ENCODE measurements at regions not wholly inside any gene's neighbourhood (a gene's known extent, or its start where the extent isn't known, plus 50 kb on each side); places are given as distances from the start of the nearest gene placed in this dataset.

DNA sequence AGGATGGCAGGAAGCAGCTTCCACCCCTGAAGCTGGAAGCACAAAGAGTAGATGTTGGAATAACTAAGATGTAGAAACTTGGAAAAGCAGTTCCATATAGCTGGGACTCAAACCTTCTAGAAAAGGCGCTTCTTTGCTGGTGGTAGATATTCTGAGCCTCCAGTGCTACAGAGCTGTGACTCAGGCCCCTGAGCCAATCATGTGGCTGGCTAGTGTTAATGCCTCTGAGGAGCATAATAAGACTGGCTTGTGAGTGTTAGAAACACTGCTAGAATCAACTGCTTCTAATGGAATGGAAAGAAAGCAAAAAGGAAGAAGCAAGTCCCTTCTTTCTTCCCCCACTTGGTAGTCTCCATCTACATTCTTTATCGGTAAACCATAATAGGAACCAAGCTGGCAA lies 234.2 kb upstream of the DMAC1 start:
- ATAC-seq: no peak

DNA sequence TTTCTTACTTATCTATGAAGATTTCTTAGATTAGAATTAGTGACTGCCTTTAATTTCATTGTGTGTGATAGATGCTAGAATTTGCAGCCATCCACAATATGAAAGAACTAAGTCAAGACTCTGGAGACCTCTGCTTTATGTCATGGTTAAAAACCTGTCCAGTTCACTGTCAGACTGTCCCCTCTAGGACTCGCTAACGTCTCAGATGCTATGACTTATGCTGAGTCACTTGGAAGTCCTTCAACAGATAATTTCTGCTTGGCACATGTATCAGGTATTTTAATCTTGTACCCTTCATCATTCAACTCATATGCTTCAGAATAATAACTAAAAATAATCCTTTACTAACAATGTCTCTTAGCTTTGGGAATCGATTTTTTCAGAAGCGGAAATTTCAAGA lies 230.5 kb upstream of the DMAC1 start:
- TF ChIP-seq TCF4 (CRISPR knock-in tag; IDR thresholded peaks at IDR 0.05; ENCODE audit: borderline replicate concordance) (peak; percentile 28; the same call in 1 of the 2 replicates), RARB (CRISPR knock-in tag; IDR thresholded peaks at IDR 0.05) (peak; percentile 83; the same call in 1 of the 2 replicates), ESRRG (CRISPR knock-in tag; IDR thresholded peaks at IDR 0.05) (no peak), ZNF70 (CRISPR knock-in tag; IDR thresholded peaks at IDR 0.05) (no peak), ARNTL (CRISPR knock-in tag; IDR thresholded peaks at IDR 0.05; ENCODE audit: borderline replicate concordance, low read depth) (no peak), TOX (CRISPR knock-in tag; IDR thresholded peaks at IDR 0.05; ENCODE audit: borderline replicate concordance) (peak; percentile 94), ZC3H10 (CRISPR knock-in tag; IDR thresholded peaks at IDR 0.05) (peak; percentile 61; the same call in 1 of the 2 replicates), ISL1 (CRISPR knock-in tag; IDR thresholded peaks at IDR 0.05) (peak; percentile 81)
- TF ChIP-seq, protein P1, sequence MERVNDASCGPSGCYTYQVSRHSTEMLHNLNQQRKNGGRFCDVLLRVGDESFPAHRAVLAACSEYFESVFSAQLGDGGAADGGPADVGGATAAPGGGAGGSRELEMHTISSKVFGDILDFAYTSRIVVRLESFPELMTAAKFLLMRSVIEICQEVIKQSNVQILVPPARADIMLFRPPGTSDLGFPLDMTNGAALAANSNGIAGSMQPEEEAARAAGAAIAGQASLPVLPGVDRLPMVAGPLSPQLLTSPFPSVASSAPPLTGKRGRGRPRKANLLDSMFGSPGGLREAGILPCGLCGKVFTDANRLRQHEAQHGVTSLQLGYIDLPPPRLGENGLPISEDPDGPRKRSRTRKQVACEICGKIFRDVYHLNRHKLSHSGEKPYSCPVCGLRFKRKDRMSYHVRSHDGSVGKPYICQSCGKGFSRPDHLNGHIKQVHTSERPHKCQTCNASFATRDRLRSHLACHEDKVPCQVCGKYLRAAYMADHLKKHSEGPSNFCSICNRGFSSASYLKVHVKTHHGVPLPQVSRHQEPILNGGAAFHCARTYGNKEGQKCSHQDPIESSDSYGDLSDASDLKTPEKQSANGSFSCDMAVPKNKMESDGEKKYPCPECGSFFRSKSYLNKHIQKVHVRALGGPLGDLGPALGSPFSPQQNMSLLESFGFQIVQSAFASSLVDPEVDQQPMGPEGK (CRISPR knock-in tag; IDR thresholded peaks at IDR 0.05; ENCODE audit: borderline replicate concordance): peak; percentile 92
- peak; percentile 90 for ATAC-seq

More for the DNA sequence above, 234.2 kb upstream of the DMAC1 start:
- no peak for TF ChIP-seq ZNF70 (CRISPR knock-in tag; IDR thresholded peaks at IDR 0.05)
- TF ChIP-seq PPARA (CRISPR knock-in tag; IDR thresholded peaks at IDR 0.05; ENCODE audit: borderline replicate concordance): no peak
- TF ChIP-seq ZNF565 (CRISPR knock-in tag; conservative IDR thresholded peaks at IDR 0.05; ENCODE audit: low read depth): no peak
- no peak for TF ChIP-seq TOX (CRISPR knock-in tag; IDR thresholded peaks at IDR 0.05; ENCODE audit: borderline replicate concordance)
- no peak for TF ChIP-seq ZFP3 (CRISPR knock-in tag; IDR thresholded peaks at IDR 0.05)
- no peak for TF ChIP-seq BACH2 (CRISPR knock-in tag; IDR thresholded peaks at IDR 0.05; ENCODE audit: borderline replicate concordance)
- TF ChIP-seq ESRRG (CRISPR knock-in tag; IDR thresholded peaks at IDR 0.05): no peak
- no peak for TF ChIP-seq ISL1 (CRISPR knock-in tag; IDR thresholded peaks at IDR 0.05)
- TF ChIP-seq GLIS3 (CRISPR knock-in tag; IDR thresholded peaks at IDR 0.05): no peak
- TF ChIP-seq, protein P2, sequence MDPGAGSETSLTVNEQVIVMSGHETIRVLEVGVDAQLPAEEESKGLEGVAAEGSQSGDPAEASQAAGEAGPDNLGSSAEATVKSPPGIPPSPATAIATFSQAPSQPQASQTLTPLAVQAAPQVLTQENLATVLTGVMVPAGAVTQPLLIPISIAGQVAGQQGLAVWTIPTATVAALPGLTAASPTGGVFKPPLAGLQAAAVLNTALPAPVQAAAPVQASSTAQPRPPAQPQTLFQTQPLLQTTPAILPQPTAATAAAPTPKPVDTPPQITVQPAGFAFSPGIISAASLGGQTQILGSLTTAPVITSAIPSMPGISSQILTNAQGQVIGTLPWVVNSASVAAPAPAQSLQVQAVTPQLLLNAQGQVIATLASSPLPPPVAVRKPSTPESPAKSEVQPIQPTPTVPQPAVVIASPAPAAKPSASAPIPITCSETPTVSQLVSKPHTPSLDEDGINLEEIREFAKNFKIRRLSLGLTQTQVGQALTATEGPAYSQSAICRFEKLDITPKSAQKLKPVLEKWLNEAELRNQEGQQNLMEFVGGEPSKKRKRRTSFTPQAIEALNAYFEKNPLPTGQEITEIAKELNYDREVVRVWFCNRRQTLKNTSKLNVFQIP (CRISPR knock-in tag; IDR thresholded peaks at IDR 0.05; ENCODE audit: borderline replicate concordance, low read depth): no peak

DNA sequence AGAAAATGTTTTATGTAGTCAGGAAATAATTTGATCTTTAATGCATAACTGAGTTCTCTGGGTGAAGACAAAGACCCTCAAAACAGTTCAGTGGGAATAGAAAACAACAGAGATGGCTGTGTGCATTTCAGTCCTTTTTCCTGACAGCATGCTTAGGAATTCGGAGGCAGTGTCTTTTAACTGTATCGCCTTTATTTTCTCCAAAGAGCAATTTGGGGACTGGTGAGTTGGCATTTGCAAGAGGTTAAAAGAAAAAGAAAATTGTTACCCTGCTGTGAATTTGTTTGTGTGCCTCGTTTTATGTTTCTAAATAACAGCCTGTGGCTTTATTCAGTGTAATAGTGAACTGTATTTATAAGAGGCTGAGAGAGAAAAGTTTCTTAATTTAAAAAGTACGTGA lies 227.8 kb upstream of the DMAC1 start:
- TF ChIP-seq TOX (CRISPR knock-in tag; IDR thresholded peaks at IDR 0.05; ENCODE audit: borderline replicate concordance): no peak
- no peak for TF ChIP-seq ZFP30 (CRISPR knock-in tag; IDR thresholded peaks at IDR 0.05)
- no peak for TF ChIP-seq BACH2 (CRISPR knock-in tag; IDR thresholded peaks at IDR 0.05; ENCODE audit: borderline replicate concordance)
- TF ChIP-seq, protein P3, sequence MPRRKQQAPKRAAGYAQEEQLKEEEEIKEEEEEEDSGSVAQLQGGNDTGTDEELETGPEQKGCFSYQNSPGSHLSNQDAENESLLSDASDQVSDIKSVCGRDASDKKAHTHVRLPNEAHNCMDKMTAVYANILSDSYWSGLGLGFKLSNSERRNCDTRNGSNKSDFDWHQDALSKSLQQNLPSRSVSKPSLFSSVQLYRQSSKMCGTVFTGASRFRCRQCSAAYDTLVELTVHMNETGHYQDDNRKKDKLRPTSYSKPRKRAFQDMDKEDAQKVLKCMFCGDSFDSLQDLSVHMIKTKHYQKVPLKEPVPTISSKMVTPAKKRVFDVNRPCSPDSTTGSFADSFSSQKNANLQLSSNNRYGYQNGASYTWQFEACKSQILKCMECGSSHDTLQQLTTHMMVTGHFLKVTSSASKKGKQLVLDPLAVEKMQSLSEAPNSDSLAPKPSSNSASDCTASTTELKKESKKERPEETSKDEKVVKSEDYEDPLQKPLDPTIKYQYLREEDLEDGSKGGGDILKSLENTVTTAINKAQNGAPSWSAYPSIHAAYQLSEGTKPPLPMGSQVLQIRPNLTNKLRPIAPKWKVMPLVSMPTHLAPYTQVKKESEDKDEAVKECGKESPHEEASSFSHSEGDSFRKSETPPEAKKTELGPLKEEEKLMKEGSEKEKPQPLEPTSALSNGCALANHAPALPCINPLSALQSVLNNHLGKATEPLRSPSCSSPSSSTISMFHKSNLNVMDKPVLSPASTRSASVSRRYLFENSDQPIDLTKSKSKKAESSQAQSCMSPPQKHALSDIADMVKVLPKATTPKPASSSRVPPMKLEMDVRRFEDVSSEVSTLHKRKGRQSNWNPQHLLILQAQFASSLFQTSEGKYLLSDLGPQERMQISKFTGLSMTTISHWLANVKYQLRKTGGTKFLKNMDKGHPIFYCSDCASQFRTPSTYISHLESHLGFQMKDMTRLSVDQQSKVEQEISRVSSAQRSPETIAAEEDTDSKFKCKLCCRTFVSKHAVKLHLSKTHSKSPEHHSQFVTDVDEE (CRISPR knock-in tag; IDR thresholded peaks at IDR 0.05): no peak
- TF ChIP-seq ZNF70 (CRISPR knock-in tag; IDR thresholded peaks at IDR 0.05): no peak
- TF ChIP-seq, protein P2 (CRISPR knock-in tag; IDR thresholded peaks at IDR 0.05; ENCODE audit: borderline replicate concordance, low read depth): no peak
- no peak for TF ChIP-seq CSDC2 (CRISPR knock-in tag; IDR thresholded peaks at IDR 0.05)
- TF ChIP-seq ZNF565 (CRISPR knock-in tag; conservative IDR thresholded peaks at IDR 0.05; ENCODE audit: low read depth): no peak
- no peak for TF ChIP-seq ZFP3 (CRISPR knock-in tag; IDR thresholded peaks at IDR 0.05)
- TF ChIP-seq ARNTL (CRISPR knock-in tag; IDR thresholded peaks at IDR 0.05; ENCODE audit: borderline replicate concordance, low read depth): no peak
- TF ChIP-seq, protein P4, sequence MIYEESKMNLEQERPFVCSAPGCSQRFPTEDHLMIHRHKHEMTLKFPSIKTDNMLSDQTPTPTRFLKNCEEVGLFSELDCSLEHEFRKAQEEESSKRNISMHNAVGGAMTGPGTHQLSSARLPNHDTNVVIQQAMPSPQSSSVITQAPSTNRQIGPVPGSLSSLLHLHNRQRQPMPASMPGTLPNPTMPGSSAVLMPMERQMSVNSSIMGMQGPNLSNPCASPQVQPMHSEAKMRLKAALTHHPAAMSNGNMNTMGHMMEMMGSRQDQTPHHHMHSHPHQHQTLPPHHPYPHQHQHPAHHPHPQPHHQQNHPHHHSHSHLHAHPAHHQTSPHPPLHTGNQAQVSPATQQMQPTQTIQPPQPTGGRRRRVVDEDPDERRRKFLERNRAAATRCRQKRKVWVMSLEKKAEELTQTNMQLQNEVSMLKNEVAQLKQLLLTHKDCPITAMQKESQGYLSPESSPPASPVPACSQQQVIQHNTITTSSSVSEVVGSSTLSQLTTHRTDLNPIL (CRISPR knock-in tag; IDR thresholded peaks at IDR 0.05; ENCODE audit: low read depth): no peak
- TF ChIP-seq ZNF8 (CRISPR knock-in tag; IDR thresholded peaks at IDR 0.05): no peak
- no peak for TF ChIP-seq SNAI2 (CRISPR knock-in tag; IDR thresholded peaks at IDR 0.05)
- no peak for TF ChIP-seq PPARA (CRISPR knock-in tag; IDR thresholded peaks at IDR 0.05; ENCODE audit: borderline replicate concordance)
- TF ChIP-seq, protein P5, sequence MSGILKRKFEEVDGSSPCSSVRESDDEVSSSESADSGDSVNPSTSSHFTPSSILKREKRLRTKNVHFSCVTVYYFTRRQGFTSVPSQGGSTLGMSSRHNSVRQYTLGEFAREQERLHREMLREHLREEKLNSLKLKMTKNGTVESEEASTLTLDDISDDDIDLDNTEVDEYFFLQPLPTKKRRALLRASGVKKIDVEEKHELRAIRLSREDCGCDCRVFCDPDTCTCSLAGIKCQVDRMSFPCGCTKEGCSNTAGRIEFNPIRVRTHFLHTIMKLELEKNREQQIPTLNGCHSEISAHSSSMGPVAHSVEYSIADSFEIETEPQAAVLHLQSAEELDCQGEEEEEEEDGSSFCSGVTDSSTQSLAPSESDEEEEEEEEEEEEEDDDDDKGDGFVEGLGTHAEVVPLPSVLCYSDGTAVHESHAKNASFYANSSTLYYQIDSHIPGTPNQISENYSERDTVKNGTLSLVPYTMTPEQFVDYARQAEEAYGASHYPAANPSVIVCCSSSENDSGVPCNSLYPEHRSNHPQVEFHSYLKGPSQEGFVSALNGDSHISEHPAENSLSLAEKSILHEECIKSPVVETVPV (CRISPR knock-in tag; IDR thresholded peaks at IDR 0.05): no peak
- TF ChIP-seq ESRRG (CRISPR knock-in tag; IDR thresholded peaks at IDR 0.05): no peak
- TF ChIP-seq, protein P1 (CRISPR knock-in tag; IDR thresholded peaks at IDR 0.05; ENCODE audit: borderline replicate concordance): no peak
- no peak for TF ChIP-seq OSR1 (CRISPR knock-in tag; IDR thresholded peaks at IDR 0.05)
- no peak for ATAC-seq

All from SK-N-SH treated with all-trans-retinoic acid at 6 μM for 48 hours (cell line).